Endothelial cell of hepatic sinusoid (primary cell): ENCODE measurements at regions not wholly inside any gene's neighbourhood (a gene's known extent, or its start where the extent isn't known, plus 50 kb on each side); places are given as distances from the start of the nearest gene placed in this dataset.
"Not testable (repeated sequence)": the region's sequence is repeated elsewhere in the genome, so short reads cannot be mapped to it uniquely, and the experiment has no call there.

ENCODE experiments used
- in situ Hi-C: cut with HindIII; loops from 2 replicates; pipeline ENCODE4 v1.10.0; 2017; ENCODE audit warnings: low sequenced_read_pairs

DNA sequence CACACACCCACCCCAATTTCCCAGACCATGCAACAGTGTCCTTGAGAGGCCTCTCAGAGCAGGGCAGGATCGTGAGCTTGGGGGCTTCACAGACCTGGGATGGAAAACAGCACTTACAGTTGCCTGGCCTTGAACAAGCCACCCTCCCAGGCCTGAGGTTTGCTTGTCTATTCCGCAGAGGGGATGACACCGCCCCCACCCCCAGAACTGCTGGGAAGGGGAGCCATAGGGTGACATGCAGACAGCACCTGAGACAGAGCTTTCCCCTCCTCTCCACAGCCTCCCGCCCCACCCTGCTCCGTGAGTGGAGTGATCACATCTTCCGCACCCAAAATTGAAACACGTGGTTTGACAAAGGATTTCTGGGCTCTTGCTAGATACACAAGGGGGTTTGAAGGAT, 131.5 kb upstream of the TNRC6C start:
- in situ Hi-C loops, result no loop called here

DNA sequence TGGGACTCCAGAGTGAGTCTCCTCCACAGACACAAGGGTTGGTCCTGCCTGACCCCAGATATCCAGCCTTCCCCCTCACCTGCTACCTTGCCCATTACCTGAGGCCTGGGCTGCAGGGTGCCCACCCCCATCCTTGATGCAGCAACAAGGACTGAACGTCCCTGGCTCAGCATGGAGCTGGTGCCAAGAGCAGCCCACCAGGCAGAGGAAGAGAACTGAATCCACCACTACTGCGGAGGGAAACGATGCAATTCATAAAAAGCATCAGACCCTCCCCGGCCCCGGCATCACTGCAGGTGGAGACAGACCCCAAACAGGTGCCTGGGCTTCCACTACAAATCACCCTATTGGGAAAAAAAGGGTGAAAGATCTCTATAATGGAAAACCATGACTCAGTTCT, 131.0 kb upstream of the TNRC6C start:
- in situ Hi-C loops, result no loop called here

- in situ Hi-C loops, result no loop called here
These were observed 129.6 kb upstream of the TNRC6C start for GRCh38 chr17:77828749-77829539.

GRCh38 chr17:77829843-77830799, 128.4 kb upstream of the TNRC6C start:
- in situ Hi-C loops, result no loop called here

GRCh38 chr17:77830816-77831473, 127.6 kb upstream of the TNRC6C start:
- in situ Hi-C loops, result no loop called here

- in situ Hi-C loops, result no loop called here
These were observed 126.9 kb upstream of the TNRC6C start for GRCh38 chr17:77831474-77832179.

GRCh38 chr17:77832180-77832560, 126.3 kb upstream of the TNRC6C start:
- in situ Hi-C loops, result no loop called here

DNA sequence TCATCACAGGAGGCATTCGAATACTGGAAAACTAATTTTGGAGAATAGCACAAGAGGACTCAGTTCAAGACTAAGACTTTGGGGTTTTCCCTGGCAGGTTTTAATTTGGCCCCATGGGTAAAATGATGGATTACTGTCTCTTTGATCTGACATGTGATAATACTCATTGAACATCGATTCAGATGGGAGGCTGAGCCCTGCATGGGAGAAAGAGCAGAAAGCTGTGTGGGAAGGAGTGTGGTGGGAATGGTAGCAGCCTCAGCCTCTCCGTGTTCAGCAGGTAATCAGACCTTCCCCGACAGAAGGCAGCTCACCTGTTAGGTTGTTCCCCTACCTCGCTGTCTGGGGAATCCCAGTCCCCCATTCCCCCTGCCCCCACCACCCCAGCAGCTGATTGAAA, 124.7 kb upstream of the TNRC6C start:
- in situ Hi-C loops, result no loop called here

DNA sequence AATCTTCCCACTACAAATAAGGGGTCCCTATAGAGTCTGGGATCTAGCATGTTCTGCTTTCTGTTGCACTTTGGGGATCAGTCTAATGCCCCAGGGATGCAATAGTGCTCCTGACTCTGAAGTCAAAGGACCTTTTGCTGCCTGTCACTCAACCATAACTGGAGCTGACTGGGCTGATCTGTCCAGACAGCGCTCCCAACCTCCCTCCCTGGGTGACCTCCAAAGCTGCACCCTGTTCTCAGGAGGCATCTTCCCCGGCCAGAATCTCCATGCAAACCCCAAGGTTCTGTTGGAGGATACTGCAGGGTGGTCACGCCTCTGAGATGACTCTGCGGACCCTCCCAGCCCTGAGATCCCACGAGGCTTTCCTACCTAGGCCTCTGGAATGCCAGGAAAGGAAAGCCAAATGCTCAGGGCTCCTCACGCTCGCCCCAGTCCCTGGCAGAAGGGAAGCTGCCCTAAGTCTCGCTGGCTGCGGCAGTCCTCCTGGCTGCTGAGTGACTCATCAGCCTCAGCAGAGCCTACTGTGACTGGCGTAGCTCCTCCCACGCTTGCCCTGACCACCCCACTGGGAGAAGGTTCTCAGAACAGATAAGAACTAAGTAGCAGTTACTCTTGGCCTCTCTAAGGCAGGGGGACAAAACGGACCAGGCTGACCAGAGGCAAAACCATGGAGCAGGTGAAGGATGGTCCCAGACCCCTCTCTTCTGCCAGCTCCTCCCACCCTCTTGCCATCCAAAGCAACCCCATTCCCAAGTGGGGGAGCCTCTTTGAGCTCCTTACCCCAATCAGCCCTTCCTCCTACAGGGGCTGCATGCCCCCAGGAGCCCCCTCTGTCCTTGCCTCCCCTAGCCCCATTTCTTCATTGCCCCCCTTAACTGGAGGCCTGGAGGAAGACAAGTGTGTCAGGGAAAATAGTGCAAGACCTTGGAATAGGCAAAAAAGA, 124.1 kb upstream of the TNRC6C start:
- in situ Hi-C loops, result no loop called here

DNA sequence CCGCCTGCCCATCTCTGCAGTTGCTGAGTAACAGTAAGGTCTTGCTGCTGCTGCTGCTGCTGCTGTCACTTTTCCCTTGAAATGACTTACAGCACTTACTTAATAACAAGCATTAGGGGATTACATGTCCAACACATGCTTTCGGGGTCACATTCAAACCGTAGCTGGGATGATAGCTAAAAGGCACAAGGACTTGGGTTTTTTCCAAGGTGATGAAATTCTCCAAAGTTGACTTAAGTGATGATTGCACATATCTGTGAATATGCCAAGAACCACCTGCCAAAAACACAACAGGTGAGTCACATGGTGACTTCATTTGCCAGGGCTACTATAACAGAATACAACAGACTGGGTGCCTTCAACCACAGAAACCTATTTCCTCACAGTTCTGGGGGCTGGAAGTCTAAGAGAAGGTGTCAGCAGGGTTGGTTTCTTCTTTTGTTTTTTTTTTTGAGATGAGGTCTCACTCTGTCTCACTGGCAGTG, 121.9 kb upstream of the TNRC6C start:
- in situ Hi-C loops, result no loop called here

DNA sequence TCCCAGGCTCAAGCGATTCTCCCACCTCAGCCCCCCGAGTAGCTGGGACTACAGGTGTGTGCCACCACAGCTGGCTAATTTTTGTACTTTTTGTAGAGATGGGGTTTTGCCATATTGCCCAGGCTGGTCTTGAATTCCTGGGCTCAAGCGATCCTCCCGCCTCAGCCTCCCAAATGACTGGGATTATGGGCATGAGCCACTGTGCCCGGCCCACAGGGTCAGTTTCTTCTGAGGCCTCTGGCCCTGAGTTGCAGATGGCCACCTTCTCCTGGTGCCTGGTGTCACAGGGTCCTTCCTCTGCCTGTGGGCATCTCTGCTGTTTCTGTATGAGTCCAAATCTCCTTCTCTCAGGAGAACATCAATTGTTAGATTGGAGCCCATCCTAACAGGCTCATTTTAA, 121.4 kb upstream of the TNRC6C start:
- in situ Hi-C loops, result not testable (repeated sequence)

- in situ Hi-C loops, result no loop called here
These were observed 120.6 kb upstream of the TNRC6C start for GRCh38 chr17:77837917-77838316.

- in situ Hi-C loops, result no loop called here
These were observed 119.5 kb upstream of the TNRC6C start for GRCh38 chr17:77838748-77839697.

DNA sequence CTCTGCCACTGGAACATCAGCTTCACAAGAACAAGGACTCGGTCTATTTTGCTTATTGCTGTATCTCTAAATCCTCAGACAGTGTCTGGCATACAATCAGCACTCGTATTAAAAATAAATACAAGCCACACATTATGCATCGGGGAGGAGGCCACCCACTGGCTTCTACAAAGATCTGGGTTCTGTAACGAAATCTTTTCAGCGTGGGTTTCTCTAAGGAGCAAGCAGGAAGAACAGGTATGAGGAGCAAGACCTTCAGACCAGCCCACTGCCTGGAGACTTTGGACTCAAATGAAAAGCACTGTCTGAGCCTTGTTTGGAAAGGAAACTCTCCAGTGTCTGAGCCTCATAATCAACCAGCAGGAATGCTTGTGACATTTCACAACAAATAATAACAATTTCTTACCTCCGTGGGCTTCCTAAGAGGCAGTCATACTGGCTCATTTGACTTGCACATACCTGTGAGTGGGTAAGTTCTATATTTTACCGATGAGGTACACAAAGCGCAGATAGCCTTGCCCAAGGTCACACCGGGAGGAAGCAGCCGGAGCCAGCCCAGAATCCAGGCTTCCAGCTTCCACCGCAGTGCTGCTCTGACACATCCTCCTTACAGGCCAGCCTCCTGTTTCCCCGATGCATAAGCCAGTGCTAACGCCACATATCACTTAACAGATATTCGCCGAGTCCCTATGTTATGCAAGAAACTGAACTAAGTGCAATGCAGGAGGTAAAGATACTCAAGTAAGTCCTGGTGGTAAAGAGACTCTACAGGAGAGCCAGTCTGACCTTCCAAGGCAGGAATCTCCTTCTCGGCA, 118.6 kb upstream of the TNRC6C start:
- in situ Hi-C loops, result no loop called here

- in situ Hi-C loops, result no loop called here
These were observed 117.9 kb upstream of the TNRC6C start for GRCh38 chr17:77840513-77841165.

DNA sequence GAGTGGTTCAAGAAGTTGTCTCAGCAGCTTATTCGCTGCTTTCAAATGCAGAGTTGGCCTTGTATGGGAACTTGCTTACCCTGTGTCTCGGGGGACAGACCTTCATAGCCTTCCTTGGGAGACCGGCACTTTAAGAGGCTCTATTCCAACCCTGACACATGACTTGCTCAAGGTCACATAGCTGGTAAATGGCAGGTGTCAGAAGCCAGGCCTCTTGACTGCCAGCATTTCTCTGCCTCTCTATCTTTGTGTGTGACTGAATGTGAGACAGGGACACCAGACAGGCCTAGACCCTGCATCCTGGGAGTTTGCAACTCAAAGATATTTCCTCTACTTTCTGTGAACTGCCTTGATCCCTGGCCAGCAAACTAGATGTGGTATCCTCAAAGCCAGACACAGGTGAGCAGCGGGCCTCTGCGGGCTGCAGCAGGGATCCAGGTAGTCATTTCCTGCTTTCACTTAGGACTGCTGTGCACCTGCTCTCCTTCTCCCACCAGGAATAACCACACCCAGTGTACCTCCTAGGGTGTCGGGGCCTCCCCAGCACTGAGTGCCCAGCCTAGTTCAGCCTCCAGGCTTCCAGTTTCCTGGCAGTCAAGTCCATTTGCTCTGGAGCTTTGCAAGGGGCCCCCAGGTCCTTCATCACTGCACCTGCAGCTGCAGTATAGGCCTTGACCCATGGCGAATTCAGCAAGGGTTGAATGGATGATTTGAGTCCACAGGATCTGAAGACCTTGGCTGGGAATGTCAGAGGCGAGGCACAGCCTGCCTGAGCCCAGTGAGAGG, 116.6 kb upstream of the TNRC6C start:
- in situ Hi-C loops, result no loop called here
